ENCODE measurements at regions not wholly inside any gene's neighbourhood (a gene's known extent, or its start where the extent isn't known, plus 50 kb on each side); places are given as distances from the start of the nearest gene placed in this dataset.
"Not testable (repeated sequence)": the region's sequence is repeated elsewhere in the genome, so short reads cannot be mapped to it uniquely, and the experiment has no call there.

- DNase-seq = no peak
These were observed 69.8 kb upstream of the TOPAZ1 start for GRCh38 chr3:44171891-44172290.

- not testable (repeated sequence) for DNase-seq
These were observed 69.0 kb upstream of the TOPAZ1 start for GRCh38 chr3:44172701-44173100.

- DNase-seq = no peak
These were observed 68.4 kb upstream of the TOPAZ1 start for GRCh38 chr3:44173263-44173662.

GRCh38 chr3:44175070-44175469 lies 66.6 kb upstream of the TOPAZ1 start:
- DNase-seq = no peak

GRCh38 chr3:44179246-44179645 lies 62.4 kb upstream of the TOPAZ1 start:
- DNase-seq = no peak

- DNase-seq = no peak
These were observed 57.2 kb upstream of the TOPAZ1 start for GRCh38 chr3:44184319-44184953.

- no peak for DNase-seq
These were observed 56.2 kb upstream of the TOPAZ1 start for GRCh38 chr3:44185396-44185915.

GRCh38 chr3:44186111-44186672 lies 55.5 kb upstream of the TOPAZ1 start:
- no peak for DNase-seq

GRCh38 chr3:44186712-44187111 lies 55.0 kb upstream of the TOPAZ1 start:
- DNase-seq = no peak
